ENCODE measurements at regions not wholly inside any gene's neighbourhood (a gene's known extent, or its start where the extent isn't known, plus 50 kb on each side); places are given as distances from the start of the nearest gene placed in this dataset.

DNA sequence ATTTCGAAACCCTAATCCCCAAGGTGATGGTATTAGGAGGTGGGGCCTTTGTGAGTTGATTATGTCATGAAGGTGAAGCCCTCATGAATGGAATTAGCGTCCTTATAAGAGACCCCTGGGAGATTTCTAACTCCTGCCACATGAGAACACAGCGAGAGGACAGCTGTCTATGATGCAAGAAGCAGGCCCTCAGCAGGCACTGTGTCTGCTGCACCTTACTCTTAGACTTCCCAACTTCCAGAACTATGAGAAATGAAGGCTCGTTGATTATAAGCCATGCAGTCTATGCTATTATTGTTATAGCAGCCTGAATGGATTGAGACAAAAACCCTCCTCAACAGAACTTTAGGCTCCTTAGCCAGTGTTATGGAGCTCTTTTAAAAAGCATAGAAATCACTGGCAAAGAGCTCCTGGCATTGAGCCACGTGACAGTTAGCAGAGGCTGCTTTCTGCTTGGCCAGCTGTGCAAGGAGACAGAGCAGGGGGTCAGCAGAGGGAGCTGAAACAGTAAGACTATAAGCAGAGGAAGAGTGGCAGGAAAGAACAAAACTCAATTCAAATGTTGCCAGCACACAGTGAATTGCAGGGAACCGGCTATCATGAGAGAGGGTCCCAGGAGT lies 219.2 kb upstream of the FAT1 start:
- Histone ChIP-seq H3K4me1 (ENCODE audit: control insufficient read depth, insufficient read depth, low read length) (peaks cover 3% of the 10 kb centered on the region; the same call in 1 of the 2 replicates), H3K36me3 (ENCODE audit: control insufficient read depth, insufficient read depth, low read length) (no peaks in the 10 kb centered on the region), H3K4me3 (ENCODE audit: low read length) (no peak overlapping the region), H3K27me3 (ENCODE audit: control insufficient read depth, insufficient read depth, low read length) (no peaks in the 10 kb centered on the region), H3K9me3 (ENCODE audit: control insufficient read depth, insufficient read depth, low read length) (no peaks in the 10 kb centered on the region), H3K27ac (ENCODE audit: low read length) (no peak overlapping the region)
- no CpG with 5 or more reads among the region's 6 CpGs for WGBS (ENCODE audit: insufficient coverage, insufficient read length)
- no peak for DNase-seq (ENCODE audit: low read depth, low spot score)

- no peak for DNase-seq (ENCODE audit: low read depth, low spot score)
- WGBS (ENCODE audit: insufficient coverage, insufficient read length), result no CpG with 5 or more reads among the region's 2 CpGs
- Histone ChIP-seq H3K27me3 (ENCODE audit: control insufficient read depth, insufficient read depth, low read length) (no peaks in the 10 kb centered on the region), H3K36me3 (ENCODE audit: control insufficient read depth, insufficient read depth, low read length) (no peaks in the 10 kb centered on the region), H3K9me3 (ENCODE audit: control insufficient read depth, insufficient read depth, low read length) (no peaks in the 10 kb centered on the region), H3K27ac (ENCODE audit: low read length) (no peak overlapping the region), H3K4me1 (ENCODE audit: control insufficient read depth, insufficient read depth, low read length) (peaks cover 3% of the 10 kb centered on the region; the same call in 1 of the 2 replicates), H3K4me3 (ENCODE audit: low read length) (no peak overlapping the region)
Observed at GRCh38 chr4:186943411-186943810, 219.8 kb upstream of the FAT1 start.

DNA sequence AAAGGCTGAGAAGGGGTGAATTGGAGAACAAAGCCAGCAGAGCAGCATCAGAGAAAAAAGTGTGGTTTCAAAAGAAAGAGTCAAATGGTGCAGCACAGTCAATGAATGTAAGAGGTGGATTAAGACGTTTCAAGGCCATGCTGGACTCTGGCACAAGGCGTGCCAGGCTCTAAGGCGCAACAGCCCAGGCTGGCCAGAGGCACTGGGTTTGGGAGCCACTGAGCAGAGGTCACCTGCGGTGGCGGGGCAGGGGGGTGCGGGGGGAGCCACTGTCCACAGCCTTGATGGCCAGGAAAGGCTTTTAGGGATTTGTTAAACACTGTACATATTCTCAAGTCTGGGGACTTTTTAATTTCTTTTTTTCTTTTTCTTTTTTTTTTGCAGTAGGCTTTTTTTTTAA lies 222.5 kb upstream of the FAT1 start:
- DNase-seq (ENCODE audit: low read depth, low spot score), result no peak
- Histone ChIP-seq H3K36me3 (ENCODE audit: control insufficient read depth, insufficient read depth, low read length) (no peaks in the 10 kb centered on the region), H3K4me3 (ENCODE audit: low read length) (no peak overlapping the region), H3K27ac (ENCODE audit: low read length) (no peak overlapping the region), H3K4me1 (ENCODE audit: control insufficient read depth, insufficient read depth, low read length) (peaks cover 3% of the 10 kb centered on the region; the same call in 1 of the 2 replicates), H3K9me3 (ENCODE audit: control insufficient read depth, insufficient read depth, low read length) (no peaks in the 10 kb centered on the region), H3K27me3 (ENCODE audit: control insufficient read depth, insufficient read depth, low read length) (no peaks in the 10 kb centered on the region)
- WGBS (ENCODE audit: insufficient coverage, insufficient read length), result no CpG with 5 or more reads among the region's 6 CpGs

DNA sequence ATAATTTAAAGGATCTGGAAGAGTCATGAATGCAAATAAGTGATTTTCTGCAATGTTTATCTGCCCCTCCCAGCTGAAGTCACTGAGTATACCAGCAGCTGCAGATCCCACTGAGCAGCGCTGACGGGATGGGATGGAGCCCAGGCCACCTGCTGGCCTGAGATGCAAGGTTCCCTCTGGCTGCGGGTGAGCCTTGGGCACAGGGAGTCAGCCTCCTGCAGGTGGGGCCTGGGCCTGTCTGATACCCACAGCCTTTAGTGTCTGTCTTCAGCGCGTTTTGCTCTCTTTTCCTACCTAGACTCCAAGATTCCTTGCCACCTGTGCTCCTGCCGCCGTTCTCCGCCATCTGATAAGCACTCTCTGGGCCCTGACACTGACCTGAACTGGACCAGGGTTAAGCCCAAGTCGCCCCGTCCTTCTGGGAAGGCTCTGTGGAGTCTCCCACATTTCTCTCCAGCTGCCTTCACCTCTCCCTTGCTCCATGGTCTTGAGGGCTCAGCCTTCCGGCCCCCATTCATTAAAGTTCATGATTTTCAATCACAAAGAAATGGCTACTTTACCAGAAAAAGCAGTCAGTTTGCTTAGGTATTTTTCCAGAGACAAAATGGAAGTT lies 223.1 kb upstream of the FAT1 start:
- no peak overlapping the region for H3K27ac ChIP-seq (ENCODE audit: low read length)
- no peaks in the 10 kb centered on the region for H3K9me3 ChIP-seq (ENCODE audit: control insufficient read depth, insufficient read depth, low read length)
- H3K4me3 ChIP-seq (ENCODE audit: low read length), result no peak overlapping the region
- H3K36me3 ChIP-seq (ENCODE audit: control insufficient read depth, insufficient read depth, low read length), result no peaks in the 10 kb centered on the region
- no CpG with 5 or more reads among the region's 11 CpGs for WGBS (ENCODE audit: insufficient coverage, insufficient read length)
- peaks cover 3% of the 10 kb centered on the region; the same call in 1 of the 2 replicates for H3K4me1 ChIP-seq (ENCODE audit: control insufficient read depth, insufficient read depth, low read length)
- no peak for DNase-seq (ENCODE audit: low read depth, low spot score)
- no peaks in the 10 kb centered on the region for H3K27me3 ChIP-seq (ENCODE audit: control insufficient read depth, insufficient read depth, low read length)

DNA sequence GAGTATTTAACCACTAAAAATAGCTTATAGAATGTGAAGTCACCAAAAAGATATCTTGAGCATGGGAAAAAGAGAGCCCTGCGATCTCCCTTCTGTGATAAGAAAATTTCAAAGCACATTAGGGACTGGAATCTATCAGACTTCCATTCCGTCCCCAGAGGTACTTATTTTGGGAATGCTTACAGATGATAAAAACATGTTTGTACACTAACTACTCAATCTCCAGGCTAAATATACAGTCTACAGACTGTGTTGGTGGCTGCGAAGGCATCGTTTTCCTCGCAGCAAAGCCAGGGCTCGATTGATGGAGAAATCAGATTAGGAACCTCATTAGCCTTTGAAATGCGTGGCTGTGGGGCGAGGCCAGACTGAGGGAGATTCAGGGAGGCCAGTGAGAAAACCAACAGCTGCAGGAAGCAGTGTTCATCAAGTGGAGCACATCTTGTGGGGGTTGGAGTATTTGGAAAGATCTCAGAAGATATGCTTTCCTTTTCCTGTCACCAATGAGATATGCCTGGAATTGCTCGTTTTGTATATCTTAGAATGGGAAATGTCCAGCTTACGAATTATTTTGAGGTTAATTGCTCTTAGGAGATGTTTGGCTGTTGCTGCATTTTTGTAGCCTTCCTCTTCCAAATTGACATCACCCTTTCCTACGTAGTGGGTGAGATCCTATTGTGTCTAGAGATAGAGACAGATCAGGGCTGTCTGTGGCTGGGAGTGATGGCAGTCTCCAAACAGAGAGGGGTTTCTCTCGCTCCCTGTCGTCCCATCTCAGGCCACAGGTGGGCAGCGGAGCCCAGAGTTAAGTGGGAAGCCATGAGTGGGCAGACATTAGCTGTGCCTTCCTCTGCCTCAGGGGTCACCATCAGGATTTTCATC lies 224.9 kb upstream of the FAT1 start:
- H3K36me3 ChIP-seq (ENCODE audit: control insufficient read depth, insufficient read depth, low read length), result no peaks in the 10 kb centered on the region
- H3K9me3 ChIP-seq (ENCODE audit: control insufficient read depth, insufficient read depth, low read length), result no peaks in the 10 kb centered on the region
- H3K27ac ChIP-seq (ENCODE audit: low read length), result no peak overlapping the region
- no CpG with 5 or more reads among the region's 14 CpGs for WGBS (ENCODE audit: insufficient coverage, insufficient read length)
- no peak for DNase-seq (ENCODE audit: low read depth, low spot score)
- peaks cover 3% of the 10 kb centered on the region; the same call in 1 of the 2 replicates for H3K4me1 ChIP-seq (ENCODE audit: control insufficient read depth, insufficient read depth, low read length)
- H3K27me3 ChIP-seq (ENCODE audit: control insufficient read depth, insufficient read depth, low read length), result no peaks in the 10 kb centered on the region
- H3K4me3 ChIP-seq (ENCODE audit: low read length), result no peak overlapping the region

DNA sequence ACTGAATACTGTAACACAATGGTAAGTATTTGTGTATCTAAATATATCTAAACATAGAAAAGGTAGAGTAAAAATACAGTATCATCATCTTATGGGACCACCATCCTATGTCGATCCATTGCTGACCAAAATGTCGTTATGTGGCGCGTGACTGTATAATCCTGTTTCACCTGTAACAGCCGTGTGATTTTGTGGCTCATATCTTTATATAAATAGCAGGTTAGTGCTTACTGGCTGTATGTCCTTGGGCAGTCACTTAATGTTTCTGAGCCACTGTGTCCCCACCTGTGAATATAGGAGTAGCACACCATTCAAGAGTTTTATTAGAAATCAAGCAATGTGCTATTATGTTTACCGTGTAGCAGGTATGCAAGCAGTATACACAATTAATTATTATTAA lies 226.2 kb upstream of the FAT1 start:
- H3K36me3 ChIP-seq (ENCODE audit: control insufficient read depth, insufficient read depth, low read length), result no peaks in the 10 kb centered on the region
- H3K27ac ChIP-seq (ENCODE audit: low read length), result no peak overlapping the region
- peaks cover 3% of the 10 kb centered on the region; the same call in 1 of the 2 replicates for H3K4me1 ChIP-seq (ENCODE audit: control insufficient read depth, insufficient read depth, low read length)
- no peak for DNase-seq (ENCODE audit: low read depth, low spot score)
- no CpG with 5 or more reads among the region's 6 CpGs for WGBS (ENCODE audit: insufficient coverage, insufficient read length)
- no peaks in the 10 kb centered on the region for H3K27me3 ChIP-seq (ENCODE audit: control insufficient read depth, insufficient read depth, low read length)
- H3K9me3 ChIP-seq (ENCODE audit: control insufficient read depth, insufficient read depth, low read length), result no peaks in the 10 kb centered on the region
- no peak overlapping the region for H3K4me3 ChIP-seq (ENCODE audit: low read length)

- no peak overlapping the region for H3K4me3 ChIP-seq (ENCODE audit: low read length)
- no peaks in the 10 kb centered on the region for H3K36me3 ChIP-seq (ENCODE audit: control insufficient read depth, insufficient read depth, low read length)
- no peak for DNase-seq (ENCODE audit: low read depth, low spot score)
- H3K4me1 ChIP-seq (ENCODE audit: control insufficient read depth, insufficient read depth, low read length), result no peaks in the 10 kb centered on the region
- no peaks in the 10 kb centered on the region for H3K9me3 ChIP-seq (ENCODE audit: control insufficient read depth, insufficient read depth, low read length)
- no peak overlapping the region for H3K27ac ChIP-seq (ENCODE audit: low read length)
- no peaks in the 10 kb centered on the region for H3K27me3 ChIP-seq (ENCODE audit: control insufficient read depth, insufficient read depth, low read length)
- no CpG with 5 or more reads among the region's 3 CpGs for WGBS (ENCODE audit: insufficient coverage, insufficient read length)
Observed at GRCh38 chr4:186952709-186953108, 229.1 kb upstream of the FAT1 start.

GRCh38 chr4:186953599-186954260 lies 230.1 kb upstream of the FAT1 start:
- Histone ChIP-seq H3K27me3 (ENCODE audit: control insufficient read depth, insufficient read depth, low read length) (no peaks in the 10 kb centered on the region), H3K4me1 (ENCODE audit: control insufficient read depth, insufficient read depth, low read length) (no peaks in the 10 kb centered on the region), H3K4me3 (ENCODE audit: low read length) (no peak overlapping the region), H3K36me3 (ENCODE audit: control insufficient read depth, insufficient read depth, low read length) (no peaks in the 10 kb centered on the region), H3K27ac (ENCODE audit: low read length) (no peak overlapping the region), H3K9me3 (ENCODE audit: control insufficient read depth, insufficient read depth, low read length) (no peaks in the 10 kb centered on the region)
- WGBS (ENCODE audit: insufficient coverage, insufficient read length), result no CpG with 5 or more reads among the region's 13 CpGs
- DNase-seq (ENCODE audit: low read depth, low spot score), result no peak

DNA sequence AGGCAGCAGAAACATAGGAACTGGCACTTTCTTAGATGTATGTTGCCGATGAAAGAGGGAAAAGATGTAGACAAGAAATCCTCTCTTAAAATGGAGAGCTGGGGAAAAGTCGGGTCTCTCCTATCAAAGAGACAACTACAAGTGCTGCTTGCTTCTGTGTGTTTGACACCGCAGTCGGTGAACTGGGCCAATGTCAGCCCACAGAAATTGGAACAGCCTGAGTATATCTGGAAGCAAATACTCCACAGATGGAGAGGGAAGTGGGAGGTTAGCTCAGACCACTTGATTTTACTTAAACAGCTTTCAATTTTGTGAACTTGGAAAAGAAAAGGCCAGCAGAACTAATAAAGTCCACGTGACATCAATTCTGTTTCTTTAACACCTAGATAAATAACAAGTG lies 230.9 kb upstream of the FAT1 start:
- Histone ChIP-seq H3K9me3 (ENCODE audit: control insufficient read depth, insufficient read depth, low read length) (no peaks in the 10 kb centered on the region), H3K4me1 (ENCODE audit: control insufficient read depth, insufficient read depth, low read length) (no peaks in the 10 kb centered on the region), H3K27ac (ENCODE audit: low read length) (no peak overlapping the region), H3K36me3 (ENCODE audit: control insufficient read depth, insufficient read depth, low read length) (no peaks in the 10 kb centered on the region), H3K27me3 (ENCODE audit: control insufficient read depth, insufficient read depth, low read length) (no peaks in the 10 kb centered on the region), H3K4me3 (ENCODE audit: low read length) (no peak overlapping the region)
- no peak for DNase-seq (ENCODE audit: low read depth, low spot score)
- no CpG with 5 or more reads among the region's 5 CpGs for WGBS (ENCODE audit: insufficient coverage, insufficient read length)

DNA sequence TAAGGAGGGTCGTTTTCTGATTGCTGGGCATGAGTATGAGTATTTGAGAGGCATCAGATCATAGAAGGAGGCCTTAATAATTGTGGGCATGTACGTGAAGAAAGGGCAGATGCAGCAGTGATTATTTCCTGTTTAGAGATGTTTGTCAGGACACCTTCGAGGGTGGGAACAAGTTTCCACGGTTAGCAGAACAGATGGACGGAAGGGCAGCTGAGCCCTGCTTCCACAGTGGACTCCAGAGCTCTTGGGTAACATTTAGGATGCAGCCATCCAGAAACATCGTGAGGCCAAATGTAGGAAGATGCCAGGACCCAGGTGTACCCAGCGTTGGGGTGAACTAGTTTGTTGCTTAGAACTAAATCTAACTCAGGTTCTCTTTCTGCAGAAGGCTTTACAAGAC lies 231.3 kb upstream of the FAT1 start:
- Histone ChIP-seq H3K9me3 (ENCODE audit: control insufficient read depth, insufficient read depth, low read length) (no peaks in the 10 kb centered on the region), H3K36me3 (ENCODE audit: control insufficient read depth, insufficient read depth, low read length) (no peaks in the 10 kb centered on the region), H3K27me3 (ENCODE audit: control insufficient read depth, insufficient read depth, low read length) (no peaks in the 10 kb centered on the region), H3K27ac (ENCODE audit: low read length) (no peak overlapping the region), H3K4me1 (ENCODE audit: control insufficient read depth, insufficient read depth, low read length) (no peaks in the 10 kb centered on the region), H3K4me3 (ENCODE audit: low read length) (no peak overlapping the region)
- WGBS (ENCODE audit: insufficient coverage, insufficient read length), result no CpG with 5 or more reads among the region's 7 CpGs
- no peak for DNase-seq (ENCODE audit: low read depth, low spot score)

All from iPS DF 6.9 (cell line).